Gastroesophageal sphincter (tissue), 3 donors: ENCODE measurements at regions not wholly inside any gene's neighbourhood (a gene's known extent, or its start where the extent isn't known, plus 50 kb on each side); places are given as distances from the start of the nearest gene placed in this dataset.

ENCODE experiments used
- CTCF ChIP-seq, 4 experiments: fragments of 200-600 bp in 2 of 4; fragments of 450-650 bp in 2 of 4; sonication (generic) in 1 of 4; IDR thresholded peaks; one replicate each; pipeline ENCODE4 v1.5.1; 2017 to 2019; ENCODE audit warnings: antibody characterized with exemption in 4 of 4, mild to moderate bottlenecking in 2 of 4, moderate library complexity in 2 of 4
- EP300 ChIP-seq: sonication (generic); formaldehyde crosslinking; IDR thresholded peaks from one replicate; pipeline ENCODE4 v1.6.1; 2017; ENCODE audit warnings: antibody characterized with exemption, mild to moderate bottlenecking
- POLR2A ChIP-seq, 2 donors: fragments of 450-650 bp; IDR thresholded peaks; one replicate each; pipeline ENCODE4 v1.6.1; 2017; ENCODE audit warnings: antibody characterized with exemption in 2 of 2, mild to moderate bottlenecking in 2 of 2, moderate library complexity in 1 of 2
- POLR2AphosphoS5 ChIP-seq: sonication (generic); formaldehyde crosslinking; IDR thresholded peaks from one replicate; pipeline ENCODE4 v1.6.1; 2017; ENCODE audit warnings: antibody characterized with exemption

- no peak for TF ChIP-seq POLR2A (IDR thresholded peaks at IDR 0.05)
- no peak for TF ChIP-seq CTCF (IDR thresholded peaks at IDR 0.05)
- TF ChIP-seq EP300 = no peak
- no peak for TF ChIP-seq POLR2AphosphoS5
Observed at GRCh38 chr6:115759051-115759450, 301.6 kb downstream of the FRK start.
